NCI-H1417 (cell line): ENCODE measurements at regions not wholly inside any gene's neighbourhood (a gene's known extent, or its start where the extent isn't known, plus 50 kb on each side); places are given as distances from the start of the nearest gene placed in this dataset.
A peak's percentile ranks its signal among the peaks of the same experiment; 100 is the strongest.

ENCODE experiments used
- DNase-seq, 3 experiments: peaks; one replicate each; lab custom pipeline; 2025; lab: John Stamatoyannopoulos, UW

GRCh38 chr1:181390410-181391077 is 92.8 kb upstream of the CACNA1E start:
- DNase-seq: peak; percentile 75 to 99 (median 85)

- DNase-seq: peak; percentile 46 to 88 (median 74)
Observed at GRCh38 chr1:181391301-181391900, 91.9 kb upstream of the CACNA1E start.

GRCh38 chr1:181392133-181392532 is 91.2 kb upstream of the CACNA1E start:
- no peak for DNase-seq

GRCh38 chr1:181392613-181393220 is 90.6 kb upstream of the CACNA1E start:
- peak in 1 of 3 experiments; percentile 51 for DNase-seq

- no peak for DNase-seq
Observed at GRCh38 chr1:181394766-181395165, 88.6 kb upstream of the CACNA1E start.

- no peak for DNase-seq
Observed at GRCh38 chr1:181396171-181396670, 87.1 kb upstream of the CACNA1E start.

- no peak for DNase-seq
Observed at GRCh38 chr1:181396811-181397210, 86.5 kb upstream of the CACNA1E start.

GRCh38 chr1:181397845-181398244 is 85.5 kb upstream of the CACNA1E start:
- DNase-seq: peak; percentile 37 to 59 (median 37)

GRCh38 chr1:181398544-181398943 is 84.8 kb upstream of the CACNA1E start:
- DNase-seq: no peak

GRCh38 chr1:181405584-181405983 is 77.7 kb upstream of the CACNA1E start:
- no peak for DNase-seq

- peak in 1 of 3 experiments; percentile 20 for DNase-seq
Observed at GRCh38 chr1:181406989-181407388, 76.3 kb upstream of the CACNA1E start.

- no peak for DNase-seq
Observed at GRCh38 chr1:181409981-181410380, 73.3 kb upstream of the CACNA1E start.

- no peak for DNase-seq
Observed at GRCh38 chr1:181412746-181413145, 70.6 kb upstream of the CACNA1E start.

- DNase-seq: no peak
Observed at GRCh38 chr1:181413195-181413815, 70.0 kb upstream of the CACNA1E start.

GRCh38 chr1:181413836-181414235 is 69.5 kb upstream of the CACNA1E start:
- no peak for DNase-seq

GRCh38 chr1:181416268-181416860 is 67.0 kb upstream of the CACNA1E start:
- DNase-seq: no peak

- DNase-seq: no peak
Observed at GRCh38 chr1:181417915-181418314, 65.4 kb upstream of the CACNA1E start.

- DNase-seq: peak; percentile 67 to 88 (median 73)
Observed at GRCh38 chr1:181423301-181423918, 59.9 kb upstream of the CACNA1E start.

- DNase-seq: peak; percentile 78 to 98 (median 92)
Observed at GRCh38 chr1:181424786-181425403, 58.4 kb upstream of the CACNA1E start.

GRCh38 chr1:181425566-181425965 is 57.8 kb upstream of the CACNA1E start:
- DNase-seq: no peak

- DNase-seq: no peak
Observed at GRCh38 chr1:181429462-181429861, 53.9 kb upstream of the CACNA1E start.
